Body of pancreas (tissue), 4 donors: ENCODE measurements at regions not wholly inside any gene's neighbourhood (a gene's known extent, or its start where the extent isn't known, plus 50 kb on each side); places are given as distances from the start of the nearest gene placed in this dataset.

ENCODE experiments used
- CTCF ChIP-seq, 7 experiments: fragments of 450-650 bp in 4 of 7; fragments of 200-600 bp in 3 of 7; sonication (generic) in 3 of 7; IDR thresholded peaks; one replicate each; pipeline ENCODE4 v1.5.1; 2016 to 2019; ENCODE audit warnings: antibody characterized with exemption in 7 of 7
- POLR2A ChIP-seq, 3 donors: fragments of 450-650 bp; IDR thresholded peaks; one replicate each; pipeline ENCODE4 v1.6.1; 2016; ENCODE audit warnings: antibody characterized with exemption in 3 of 3, mild to moderate bottlenecking in 2 of 3

- no peak for TF ChIP-seq CTCF (IDR thresholded peaks at IDR 0.05)
- TF ChIP-seq POLR2A (IDR thresholded peaks at IDR 0.05): no peak
Observed at GRCh38 chr2:37459095-37459981, 114.9 kb downstream of the QPCT start.
